GM12873 (cell line): ENCODE measurements at regions not wholly inside any gene's neighbourhood (a gene's known extent, or its start where the extent isn't known, plus 50 kb on each side); places are given as distances from the start of the nearest gene placed in this dataset.

Experiments
- CTCF ChIP-seq: IDR thresholded peaks from 2 replicates; pipeline ENCODE4 v1.5.1; 2012; ENCODE audit warnings: low read depth, mild to moderate bottlenecking, moderate library complexity, low read length, control low read depth; ENCODE audit not compliant: insufficient read depth; ENCODE audit errors: missing control alignments

- no peak for TF ChIP-seq CTCF
Measured at GRCh38 chr7:53690411-53690810, 655.0 kb downstream of the POM121L12 start.

- TF ChIP-seq CTCF: no peak
Measured at GRCh38 chr7:53697913-53698312, 662.5 kb downstream of the POM121L12 start.

GRCh38 chr7:53699215-53699837 is 663.9 kb downstream of the POM121L12 start:
- no peak for TF ChIP-seq CTCF

GRCh38 chr7:53719122-53719521 is 683.7 kb downstream of the POM121L12 start:
- no peak for TF ChIP-seq CTCF

DNA sequence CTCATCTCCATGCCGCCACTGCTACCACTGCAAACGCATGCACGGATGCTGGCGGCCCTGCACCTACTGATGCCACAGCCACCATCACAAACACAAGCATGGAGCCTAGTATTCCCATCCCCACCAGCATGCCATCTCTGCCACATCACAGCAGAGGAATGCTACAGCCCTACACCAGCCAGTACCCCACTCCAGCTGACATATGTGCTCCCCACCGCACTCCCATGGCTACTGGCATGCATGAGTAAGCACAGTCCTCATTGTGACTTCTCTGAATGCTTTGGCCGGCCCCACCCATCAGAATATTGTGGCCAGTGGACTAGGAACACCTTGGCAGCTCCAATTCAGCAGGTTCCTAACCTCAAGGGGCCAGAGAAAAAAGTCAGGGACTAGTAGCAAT is 705.5 kb downstream of the POM121L12 start:
- no peak for TF ChIP-seq CTCF

DNA sequence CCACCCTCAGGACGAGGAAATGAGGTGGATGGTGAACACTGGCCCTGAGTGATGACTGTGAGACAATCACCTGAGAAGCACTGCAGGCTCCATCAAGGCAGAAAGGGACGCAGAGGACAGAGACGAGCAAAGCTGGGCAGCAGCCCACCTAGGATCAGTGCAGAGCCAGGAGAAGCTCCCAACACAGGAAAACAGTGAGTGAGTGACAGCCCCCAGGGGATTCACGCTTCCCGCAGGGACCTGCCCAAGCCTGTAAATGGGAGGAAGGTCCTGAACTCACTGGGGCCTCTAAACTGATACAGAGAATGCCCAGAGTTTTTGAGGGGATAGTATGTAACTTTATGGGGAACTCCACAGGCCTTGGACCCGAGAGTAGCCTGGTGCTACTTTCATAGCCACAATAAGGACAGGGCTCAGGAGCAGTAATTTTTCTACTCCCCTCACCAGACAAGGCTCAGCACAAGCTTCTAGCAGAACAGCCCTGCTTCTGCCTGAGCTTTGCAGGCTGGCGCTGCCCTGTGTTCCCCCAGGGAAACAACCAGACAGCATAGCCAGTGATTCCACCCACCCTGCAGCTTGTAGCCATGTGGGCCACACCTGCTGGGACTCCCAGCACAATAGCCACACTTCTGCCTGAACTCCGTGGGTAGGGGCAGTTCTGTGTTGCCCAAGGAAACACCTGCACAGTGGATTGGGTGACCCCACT is 708.4 kb downstream of the POM121L12 start:
- no peak for TF ChIP-seq CTCF

DNA sequence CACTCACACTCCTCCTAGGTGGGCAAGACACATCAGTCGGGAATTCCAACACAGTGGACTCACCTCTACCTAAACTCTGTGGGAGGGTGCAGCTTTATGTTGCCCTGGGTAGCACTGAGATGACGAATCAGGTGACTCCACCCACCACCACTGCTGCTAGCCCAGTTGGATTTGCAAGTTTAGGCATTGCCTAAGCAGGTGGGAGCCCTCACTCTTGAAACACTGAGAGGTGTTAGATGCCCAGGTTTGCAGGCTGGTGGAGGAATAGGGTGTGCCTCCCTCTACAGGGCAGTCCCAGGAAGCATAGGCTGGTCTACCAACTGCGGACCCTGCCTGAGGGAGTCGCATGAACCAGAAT is 708.9 kb downstream of the POM121L12 start:
- TF ChIP-seq CTCF: no peak
